Suprapubic skin (tissue), 4 donors: ENCODE measurements at regions not wholly inside any gene's neighbourhood (a gene's known extent, or its start where the extent isn't known, plus 50 kb on each side); places are given as distances from the start of the nearest gene placed in this dataset.

ENCODE experiments used
- EP300 ChIP-seq: sonication (generic); formaldehyde crosslinking; IDR thresholded peaks from one replicate; pipeline ENCODE4 v1.6.1; 2017; ENCODE audit warnings: antibody characterized with exemption
- POLR2A ChIP-seq, 2 donors: fragments of 450-650 bp; IDR thresholded peaks; one replicate each; pipeline ENCODE4 v1.6.1; 2017; ENCODE audit warnings: antibody characterized with exemption in 2 of 2, mild to moderate bottlenecking in 2 of 2, moderate library complexity in 2 of 2
- POLR2AphosphoS5 ChIP-seq, 3 donors: sonication (generic); formaldehyde crosslinking; IDR thresholded peaks; one replicate each; pipeline ENCODE4 v1.6.1; 2017; ENCODE audit warnings: antibody characterized with exemption in 3 of 3
- TF ChIP-seq, protein P1 (sequence below), 2 donors: fragments of 200-600 bp in 1 of 2; fragments of 450-650 bp in 1 of 2; sonication (generic) in 1 of 2; IDR thresholded peaks; one replicate each; pipeline ENCODE4 v1.5.1; 2016 to 2019; ENCODE audit warnings: antibody characterized with exemption in 2 of 2, mild to moderate bottlenecking in 1 of 2, moderate library complexity in 1 of 2

DNA sequence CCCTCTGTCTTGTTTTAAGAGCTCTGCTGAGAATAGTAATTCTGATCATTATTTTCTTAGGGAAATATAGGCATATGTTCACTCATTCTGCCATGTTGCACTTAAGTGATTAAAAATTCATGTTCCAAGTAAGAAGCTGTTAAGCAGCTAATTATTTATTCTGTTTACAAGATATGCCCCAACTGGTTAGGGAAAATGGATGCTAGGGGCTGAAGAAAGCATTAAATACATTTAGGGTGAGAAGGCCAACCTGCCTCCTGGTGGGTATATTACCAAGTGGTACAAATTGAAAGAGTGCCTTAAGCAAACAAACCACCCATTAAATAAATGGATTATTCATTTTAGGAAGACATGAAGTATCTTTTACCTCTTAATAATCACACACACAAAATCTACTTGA is 392.6 kb upstream of the EPHA5 start:
- no peak for TF ChIP-seq EP300
- TF ChIP-seq, protein P1, sequence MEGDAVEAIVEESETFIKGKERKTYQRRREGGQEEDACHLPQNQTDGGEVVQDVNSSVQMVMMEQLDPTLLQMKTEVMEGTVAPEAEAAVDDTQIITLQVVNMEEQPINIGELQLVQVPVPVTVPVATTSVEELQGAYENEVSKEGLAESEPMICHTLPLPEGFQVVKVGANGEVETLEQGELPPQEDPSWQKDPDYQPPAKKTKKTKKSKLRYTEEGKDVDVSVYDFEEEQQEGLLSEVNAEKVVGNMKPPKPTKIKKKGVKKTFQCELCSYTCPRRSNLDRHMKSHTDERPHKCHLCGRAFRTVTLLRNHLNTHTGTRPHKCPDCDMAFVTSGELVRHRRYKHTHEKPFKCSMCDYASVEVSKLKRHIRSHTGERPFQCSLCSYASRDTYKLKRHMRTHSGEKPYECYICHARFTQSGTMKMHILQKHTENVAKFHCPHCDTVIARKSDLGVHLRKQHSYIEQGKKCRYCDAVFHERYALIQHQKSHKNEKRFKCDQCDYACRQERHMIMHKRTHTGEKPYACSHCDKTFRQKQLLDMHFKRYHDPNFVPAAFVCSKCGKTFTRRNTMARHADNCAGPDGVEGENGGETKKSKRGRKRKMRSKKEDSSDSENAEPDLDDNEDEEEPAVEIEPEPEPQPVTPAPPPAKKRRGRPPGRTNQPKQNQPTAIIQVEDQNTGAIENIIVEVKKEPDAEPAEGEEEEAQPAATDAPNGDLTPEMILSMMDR (IDR thresholded peaks at IDR 0.05), result no peak
- no peak for TF ChIP-seq POLR2A (IDR thresholded peaks at IDR 0.05)
- TF ChIP-seq POLR2AphosphoS5 (IDR thresholded peaks at IDR 0.05), result no peak
